Endothelial cell of umbilical vein (primary cell): ENCODE measurements at regions not wholly inside any gene's neighbourhood (a gene's known extent, or its start where the extent isn't known, plus 50 kb on each side); places are given as distances from the start of the nearest gene placed in this dataset.

ENCODE experiments used
- BruUV-seq: library from RNA; stranded (reverse); fragments of 400-500 nt; replicated peaks from 2 replicates; lab custom pipeline; 2021; lab: Mats Ljungman, UMichigan
- CTCF ChIA-PET: fragments of 300-600, 350-600 bp; sonication (Branson Sonifier 250); formaldehyde crosslinking; loops from one replicate; lab custom pipeline; 2021; ENCODE audit warnings: antibody characterized with exemption, inconsistent platforms; lab: Charles Lee
- POLR2A ChIA-PET: fragments of 300-600, 350-600 bp; sonication (Branson Sonifier 250); formaldehyde crosslinking; loops from one replicate; lab custom pipeline; 2021; ENCODE audit warnings: antibody characterized with exemption, inconsistent platforms; lab: Charles Lee
- DNase-seq: peaks from one replicate; pipeline ENCODE4 v3.0.0-alpha.2; 2011; ENCODE audit warnings: low read depth, low spot score
- FAIRE-seq: peaks from 2 replicates; lab custom pipeline; 2011; peaks lifted over from hg19 to GRCh38; lab: Jason Lieb, UNC
- H2AFZ ChIP-seq: 2 replicates; pipeline ENCODE4 v1.6.0; 2012; ENCODE audit warnings: low read depth, low read length, control low read depth, inconsistent platforms
- H3K27ac ChIP-seq: 2 replicates; pipeline ENCODE4 v1.5.1; 2011; ENCODE audit warnings: low read depth, mild to moderate bottlenecking, control low read depth, low read length, moderate library complexity; ENCODE audit not compliant: insufficient read depth
- H3K27me3 ChIP-seq, 2 experiments: 2 replicates each; pipeline versions ENCODE4 v1.6.0 to v1.6.1; 2011; ENCODE audit warnings: low read length in 2 of 2, mixed read lengths in 1 of 2; ENCODE audit not compliant: control insufficient read depth in 2 of 2, insufficient read depth in 2 of 2
- H3K36me3 ChIP-seq, 2 experiments: 2 replicates in 1 of 2; 3 replicates in 1 of 2; pipeline ENCODE4 v1.5.1; 2011; ENCODE audit warnings: low read length in 2 of 2, mild to moderate bottlenecking in 1 of 2, moderate library complexity in 1 of 2; ENCODE audit not compliant: control insufficient read depth in 2 of 2, insufficient read depth in 2 of 2; ENCODE audit errors: extremely low read depth in 1 of 2
- H3K4me1 ChIP-seq: 3 replicates; pipeline ENCODE4 v1.5.1; 2011; ENCODE audit warnings: mild to moderate bottlenecking, low read length; ENCODE audit not compliant: control insufficient read depth, insufficient read depth; ENCODE audit errors: extremely low read depth
- H3K4me2 ChIP-seq: 2 replicates; pipeline ENCODE4 v1.6.1; 2011; ENCODE audit warnings: low read length, control low read depth, mixed read lengths; ENCODE audit not compliant: insufficient read depth
- H3K4me3 ChIP-seq, 3 experiments: fragments of 200-600 bp in 1 of 3; sonication (generic), shearing (Covaris generic) in 1 of 3; replicated peaks in 1 of 3; 2 replicates each; pipeline ENCODE4 v1.5.1; 2011 to 2016; ENCODE audit warnings: control low read depth in 3 of 3, low read length in 3 of 3, mild to moderate bottlenecking in 2 of 3, inconsistent platforms in 1 of 3, low read depth in 1 of 3, moderate library complexity in 1 of 3; ENCODE audit not compliant: insufficient read depth in 1 of 3
- H3K79me2 ChIP-seq: 2 replicates; pipeline ENCODE4 v1.6.0; 2012; ENCODE audit warnings: low read length, inconsistent platforms; ENCODE audit not compliant: control insufficient read depth, insufficient read depth
- H3K9ac ChIP-seq: replicated peaks from 2 replicates; pipeline ENCODE3; 2011; ENCODE audit warnings: low read length, control low read depth; ENCODE audit not compliant: insufficient read depth; ENCODE audit errors: extremely low read depth
- H3K9me1 ChIP-seq: replicated peaks from 3 replicates; pipeline ENCODE4 v1.6.0; 2011; ENCODE audit warnings: mild to moderate bottlenecking, low read length; ENCODE audit not compliant: control insufficient read depth, insufficient read depth; ENCODE audit errors: extremely low read depth
- H3K9me3 ChIP-seq: replicated peaks from 2 replicates; pipeline ENCODE4 v1.5.1; 2012; ENCODE audit warnings: low read length, inconsistent platforms; ENCODE audit not compliant: control insufficient read depth, insufficient read depth
- H4K20me1 ChIP-seq: replicated peaks from 2 replicates; pipeline ENCODE3; 2011; ENCODE audit warnings: mild to moderate bottlenecking, low read length; ENCODE audit not compliant: control insufficient read depth, insufficient read depth; ENCODE audit errors: extremely low read depth
- EZH2 ChIP-seq: IDR thresholded peaks from 2 replicates; pipeline ENCODE4 v1.6.1; 2012; ENCODE audit warnings: borderline replicate concordance, low read depth, mild to moderate bottlenecking, moderate library complexity, low read length, inconsistent platforms; ENCODE audit not compliant: severe bottlenecking
- FOS ChIP-seq: IDR thresholded peaks from 2 replicates; pipeline ENCODE4 v1.6.1; 2011; ENCODE audit warnings: mild to moderate bottlenecking, low read length, moderate library complexity, borderline replicate concordance; ENCODE audit not compliant: insufficient read depth
- GATA2 ChIP-seq: IDR thresholded peaks from 2 replicates; pipeline ENCODE4 v1.7.0; 2011; ENCODE audit warnings: low read depth, mild to moderate bottlenecking, moderate library complexity, mixed read lengths, low read length; ENCODE audit not compliant: insufficient read length, insufficient read depth
- JUN ChIP-seq: IDR thresholded peaks from 2 replicates; pipeline ENCODE4 v1.6.1; 2011; ENCODE audit warnings: borderline replicate concordance, low read depth; ENCODE audit not compliant: insufficient read length, insufficient read depth
- MYC ChIP-seq: IDR thresholded peaks from one replicate; pipeline ENCODE4 v1.6.1; 2011; ENCODE audit warnings: mild to moderate bottlenecking, low read depth, low read length
- POLR2A ChIP-seq: IDR thresholded peaks from 2 replicates; pipeline ENCODE4 v1.6.1; 2012; ENCODE audit warnings: low read depth, mild to moderate bottlenecking, control low read depth, low read length
- POLR2AphosphoS5 ChIP-seq: IDR thresholded peaks from 2 replicates; pipeline ENCODE4 v1.6.1; 2012; ENCODE audit warnings: low read depth, mild to moderate bottlenecking, control low read depth, low read length, moderate library complexity; ENCODE audit not compliant: insufficient read depth
- dilution Hi-C: fragments of 300-500 bp; cut with MboI; formaldehyde crosslinking; loops from one replicate; pipeline ENCODE4 v1.15.0; 2019; ENCODE audit warnings: low sequenced_read_pairs; ENCODE audit not compliant: extremely low pct_ligation_motif_present
- intact Hi-C: fragments of 100-400 bp; cut with micrococcal nuclease; formaldehyde crosslinking; loops from one replicate; pipeline ENCODE4 v1.10.0; 2022
- TF ChIP-seq, protein P1 (sequence below): IDR thresholded peaks from 2 replicates; pipeline ENCODE4 v1.6.1; 2011; ENCODE audit not compliant: insufficient read depth, insufficient read length
- TF ChIP-seq, protein P2 (sequence below), 2 donors: IDR thresholded peaks; 1 replicate in 1 of 2; 2 replicates in 1 of 2; pipeline ENCODE4 v1.5.1; 2011; ENCODE audit warnings: low read length in 2 of 2, mild to moderate bottlenecking in 2 of 2, moderate library complexity in 2 of 2, control low read depth in 1 of 2, inconsistent platforms in 1 of 2, low read depth in 1 of 2; ENCODE audit not compliant: insufficient read depth in 1 of 2; ENCODE audit errors: extremely low read depth in 1 of 2

DNA sequence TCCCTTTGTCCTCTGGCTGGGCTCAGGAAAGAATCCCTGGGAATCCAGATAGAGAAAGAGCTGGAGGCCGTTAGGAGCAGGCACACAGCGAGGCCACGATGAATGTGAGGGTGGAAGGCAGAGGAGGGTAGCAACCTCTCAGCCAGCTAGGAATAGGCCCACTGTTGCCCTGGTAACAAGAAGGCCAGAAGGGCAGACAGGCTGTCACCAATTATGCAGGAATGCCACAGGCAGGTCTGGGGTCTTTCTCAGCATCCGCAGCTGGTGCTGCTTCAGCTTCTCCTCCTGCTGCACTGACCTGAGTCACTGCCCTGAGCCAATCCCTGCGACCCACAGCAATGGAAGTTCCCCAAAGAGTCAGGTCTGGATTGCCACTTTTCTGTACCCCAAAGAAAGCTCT, 62.8 kb upstream of the C3orf80 start:
- CTCF ChIA-PET, result interaction anchor here (0.8 to 3.6 kb wide), 33 partner anchors 9 to 779 kb away, joined by 3 to 81 read pairs (median 6); no protein-coding TSS in a partner anchor
- POLR2A ChIA-PET, result no interaction called here
- H4K20me1 ChIP-seq, result no peaks in the 10 kb centered on the region
- H3K9ac ChIP-seq, result no peak overlapping the region
- no peak overlapping the region for H3K4me2 ChIP-seq
- no peaks in the 10 kb centered on the region for H3K79me2 ChIP-seq
- BruUV-seq, result no TSS peak
- no peak overlapping the region for H2AFZ ChIP-seq
- no peaks in the 10 kb centered on the region for H3K36me3 ChIP-seq
- H3K9me3 ChIP-seq, result no peaks in the 10 kb centered on the region
- H3K9me1 ChIP-seq, result no peaks in the 10 kb centered on the region
- H3K27me3 ChIP-seq, result no peaks in the 10 kb centered on the region
- dilution Hi-C loops, result no loop called here
- intact Hi-C loops, result loop anchor here (5.0 kb wide), 2 partner anchors 50 to 65 kb away; partner anchors contain the start of gene C3orf80
- no peak overlapping the region for H3K4me3 ChIP-seq
- DNase-seq, result no peak
- no peak overlapping the region for H3K27ac ChIP-seq
- no peak for FAIRE-seq
- TF ChIP-seq, protein P1, sequence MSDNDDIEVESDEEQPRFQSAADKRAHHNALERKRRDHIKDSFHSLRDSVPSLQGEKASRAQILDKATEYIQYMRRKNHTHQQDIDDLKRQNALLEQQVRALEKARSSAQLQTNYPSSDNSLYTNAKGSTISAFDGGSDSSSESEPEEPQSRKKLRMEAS, result no peak
- no peak for TF ChIP-seq POLR2AphosphoS5
- TF ChIP-seq EZH2, result no peak
- no peak for TF ChIP-seq POLR2A
- TF ChIP-seq GATA2, result no peak
- TF ChIP-seq, protein P2, sequence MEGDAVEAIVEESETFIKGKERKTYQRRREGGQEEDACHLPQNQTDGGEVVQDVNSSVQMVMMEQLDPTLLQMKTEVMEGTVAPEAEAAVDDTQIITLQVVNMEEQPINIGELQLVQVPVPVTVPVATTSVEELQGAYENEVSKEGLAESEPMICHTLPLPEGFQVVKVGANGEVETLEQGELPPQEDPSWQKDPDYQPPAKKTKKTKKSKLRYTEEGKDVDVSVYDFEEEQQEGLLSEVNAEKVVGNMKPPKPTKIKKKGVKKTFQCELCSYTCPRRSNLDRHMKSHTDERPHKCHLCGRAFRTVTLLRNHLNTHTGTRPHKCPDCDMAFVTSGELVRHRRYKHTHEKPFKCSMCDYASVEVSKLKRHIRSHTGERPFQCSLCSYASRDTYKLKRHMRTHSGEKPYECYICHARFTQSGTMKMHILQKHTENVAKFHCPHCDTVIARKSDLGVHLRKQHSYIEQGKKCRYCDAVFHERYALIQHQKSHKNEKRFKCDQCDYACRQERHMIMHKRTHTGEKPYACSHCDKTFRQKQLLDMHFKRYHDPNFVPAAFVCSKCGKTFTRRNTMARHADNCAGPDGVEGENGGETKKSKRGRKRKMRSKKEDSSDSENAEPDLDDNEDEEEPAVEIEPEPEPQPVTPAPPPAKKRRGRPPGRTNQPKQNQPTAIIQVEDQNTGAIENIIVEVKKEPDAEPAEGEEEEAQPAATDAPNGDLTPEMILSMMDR (IDR thresholded peaks at IDR 0.05; ENCODE audit: extremely low read depth in 1 of 2, insufficient read depth in 1 of 2, low read depth in 1 of 2, low read length in 2 of 2), result no peak
- no peak for TF ChIP-seq FOS
- no peak for TF ChIP-seq JUN
- no peak for TF ChIP-seq MYC
- H3K4me1 ChIP-seq, result no peaks in the 10 kb centered on the region
